A673 (cell line): ENCODE measurements at regions not wholly inside any gene's neighbourhood (a gene's known extent, or its start where the extent isn't known, plus 50 kb on each side); places are given as distances from the start of the nearest gene placed in this dataset.

Experiments used
- BruUV-seq: library from RNA; stranded (reverse); fragments of 400-500 nt; replicated peaks from 2 replicates; lab custom pipeline; 2021; lab: Mats Ljungman, UMichigan
- CTCF ChIA-PET: fragments of 300-600 bp; sonication (Branson Sonifier 250); formaldehyde crosslinking; loops from one replicate; lab custom pipeline; 2022; ENCODE audit warnings: antibody characterized with exemption; lab: Charles Lee
- POLR2A ChIA-PET: fragments of 300-600 bp; sonication (Branson Sonifier 250); formaldehyde crosslinking; loops from one replicate; lab custom pipeline; 2022; ENCODE audit warnings: antibody characterized with exemption; ENCODE audit not compliant: low non-redundant PET; lab: Charles Lee
- DNase-seq: peaks from one replicate; pipeline ENCODE4 v3.0.0-alpha.2; 2015; ENCODE audit warnings: low spot score
- H3K27ac ChIP-seq: fragments of 200-600 bp; sonication (generic); 2 replicates; pipeline ENCODE4 v1.5.1; 2016; ENCODE audit warnings: mixed run types, low read depth, mild to moderate bottlenecking, mixed read lengths, antibody characterized with exemption, low read length; ENCODE audit not compliant: poor library complexity, severe bottlenecking
- H3K27me3 ChIP-seq: fragments of 200-600 bp; sonication (generic); replicated peaks from 2 replicates; pipeline ENCODE4 v1.6.1; 2017; ENCODE audit warnings: mixed run types, low read depth, mild to moderate bottlenecking, mixed read lengths, antibody characterized with exemption, low read length; ENCODE audit not compliant: insufficient read depth, poor library complexity
- H3K36me3 ChIP-seq: fragments of 200-600 bp; sonication (generic); 2 replicates; pipeline ENCODE4 v1.6.1; 2016; ENCODE audit warnings: mixed run types, mild to moderate bottlenecking, mixed read lengths, antibody characterized with exemption, low read length; ENCODE audit not compliant: insufficient read depth, poor library complexity, severe bottlenecking
- H3K4me1 ChIP-seq: fragments of 200-600 bp; sonication (generic); 2 replicates; pipeline ENCODE4 v1.6.1; 2017; ENCODE audit warnings: mixed run types, mild to moderate bottlenecking, mixed read lengths, antibody characterized with exemption, low read length; ENCODE audit not compliant: insufficient read depth, poor library complexity, severe bottlenecking
- H3K4me3 ChIP-seq: fragments of 200-600 bp; sonication (generic); 2 replicates; pipeline ENCODE4 v1.5.1; 2016; ENCODE audit warnings: low read depth, mixed run types, mild to moderate bottlenecking, mixed read lengths, low read length; ENCODE audit not compliant: poor library complexity, severe bottlenecking
- H3K9me3 ChIP-seq: fragments of 200-600 bp; sonication (generic); 2 replicates; pipeline ENCODE4 v1.6.1; 2016; ENCODE audit warnings: mixed run types, low read depth, mild to moderate bottlenecking, mixed read lengths, antibody characterized with exemption, low read length; ENCODE audit not compliant: poor library complexity, severe bottlenecking
- CTCF ChIP-seq: fragments of 300-800, 200-600 bp; sonication (generic); conservative IDR thresholded peaks from 2 replicates; pipeline ENCODE4 v1.5.1; 2017; ENCODE audit warnings: low read depth, mild to moderate bottlenecking, antibody characterized with exemption, low read length, moderate library complexity, mixed read lengths
- EZH2 ChIP-seq: fragments of 200-600 bp; sonication (generic); IDR thresholded peaks from 2 replicates; pipeline ENCODE4 v1.6.1; 2017; ENCODE audit warnings: borderline replicate concordance, low read depth, mild to moderate bottlenecking, mixed read lengths, antibody characterized with exemption, low read length; ENCODE audit not compliant: poor library complexity, severe bottlenecking
- intact Hi-C: fragments of 100-400 bp; cut with micrococcal nuclease; formaldehyde crosslinking; loops from one replicate; pipeline ENCODE4 v1.10.0; 2022; ENCODE audit not compliant: unreplicated experiment

- no peak overlapping the region for H3K4me3 ChIP-seq
- DNase-seq = no peak
- H3K36me3 ChIP-seq = no peaks in the 10 kb centered on the region
- TF ChIP-seq CTCF (no peak), EZH2 (no peak)
- CTCF ChIA-PET = no interaction called here
- no TSS peak for BruUV-seq
- H3K27ac ChIP-seq = no peak overlapping the region
- no peaks in the 10 kb centered on the region for H3K4me1 ChIP-seq
- H3K27me3 ChIP-seq = peaks cover 3% of the 10 kb centered on the region
- POLR2A ChIA-PET = no interaction called here
- intact Hi-C loops = no loop called here
- no peaks in the 10 kb centered on the region for H3K9me3 ChIP-seq
Observed at GRCh38 chr1:47658161-47658920, 220.5 kb downstream of the FOXD2 start.

GRCh38 chr1:47659146-47659545, 221.3 kb downstream of the FOXD2 start:
- intact Hi-C loops = no loop called here
- no peak for DNase-seq
- Histone ChIP-seq H3K36me3 (no peaks in the 10 kb centered on the region), H3K4me1 (no peaks in the 10 kb centered on the region), H3K9me3 (no peaks in the 10 kb centered on the region), H3K27me3 (peaks cover 3% of the 10 kb centered on the region), H3K27ac (no peak overlapping the region), H3K4me3 (no peak overlapping the region)
- BruUV-seq = no TSS peak
- CTCF ChIA-PET = no interaction called here
- TF ChIP-seq EZH2 (no peak), CTCF (no peak)
- POLR2A ChIA-PET = no interaction called here

GRCh38 chr1:47660622-47661021, 222.8 kb downstream of the FOXD2 start:
- TF ChIP-seq CTCF (no peak), EZH2 (no peak)
- BruUV-seq = no TSS peak
- ChIA-PET CTCF (no interaction called here), POLR2A (no interaction called here)
- Histone ChIP-seq H3K4me3 (no peak overlapping the region), H3K9me3 (no peaks in the 10 kb centered on the region), H3K36me3 (no peaks in the 10 kb centered on the region), H3K4me1 (no peaks in the 10 kb centered on the region), H3K27ac (no peak overlapping the region), H3K27me3 (peaks cover 3% of the 10 kb centered on the region)
- intact Hi-C loops = no loop called here
- DNase-seq = no peak
